Gastrocnemius medialis (tissue), 4 donors: ENCODE measurements at regions not wholly inside any gene's neighbourhood (a gene's known extent, or its start where the extent isn't known, plus 50 kb on each side); places are given as distances from the start of the nearest gene placed in this dataset.

Source experiments
- ATAC-seq, 2 donors: fragments of 150-250 bp; one replicate each; pipeline ENCODE4 v1.9.1; 2016
- DNase-seq, 2 donors: peaks; one replicate each; pipeline ENCODE4 v3.0.0-alpha.2; 2019
- H3K27ac ChIP-seq, 4 donors: fragments of 200-600 bp; sonication (generic); 1 replicate in 1 of 4; 2 replicates in 3 of 4; pipeline ENCODE4 v1.5.1; 2016 to 2018; ENCODE audit warnings: mild to moderate bottlenecking in 2 of 4, moderate library complexity in 1 of 4
- H3K27me3 ChIP-seq, 3 donors: fragments of 200-600 bp; sonication (generic) in 2 of 3; 1 replicate in 1 of 3; 2 replicates in 2 of 3; pipeline versions ENCODE4 v1.5.1 to v1.6.0; 2016 to 2019; ENCODE audit warnings: mild to moderate bottlenecking in 1 of 3, moderate library complexity in 1 of 3
- H3K36me3 ChIP-seq, 2 donors: fragments of 200-600 bp; sonication (generic) in 1 of 2; one replicate each; pipeline ENCODE4 v1.5.1; 2017 to 2018
- H3K4me1 ChIP-seq, 2 donors: fragments of 200-600 bp; sonication (generic) in 1 of 2; one replicate each; pipeline ENCODE4 v1.5.1; 2016 to 2017; ENCODE audit warnings: mild to moderate bottlenecking in 2 of 2
- H3K4me3 ChIP-seq, 4 donors: fragments of 200-600 bp; sonication (generic) in 3 of 4; 1 replicate in 1 of 4; 2 replicates in 3 of 4; pipeline ENCODE4 v1.5.1; 2016 to 2019; ENCODE audit warnings: mild to moderate bottlenecking in 2 of 4
- H3K9me3 ChIP-seq, 3 donors: fragments of 200-600 bp; sonication (generic) in 2 of 3; 1 replicate in 1 of 3; 2 replicates in 2 of 3; pipeline ENCODE4 v1.5.1; 2016 to 2019
- POLR2A ChIP-seq, 2 donors: fragments of 450-650 bp; IDR thresholded peaks; one replicate each; pipeline ENCODE4 v1.6.1; 2017; ENCODE audit warnings: antibody characterized with exemption in 2 of 2, mild to moderate bottlenecking in 2 of 2, moderate library complexity in 2 of 2
- in situ Hi-C, 4 donors: fragments of 200-750 bp; cut with MboI; loops; one replicate each; pipeline versions ENCODE4 v1.15.0 to v1.8.0; 2017; ENCODE audit warnings: low sequenced_read_pairs in 4 of 4
- intact Hi-C: fragments of 100-400 bp; cut with DNase I; formaldehyde crosslinking; loops from one replicate; pipeline ENCODE4 v1.15.1; 2023; ENCODE audit warnings: low total_unique reads
- TF ChIP-seq, protein P1 (sequence below), 5 experiments: fragments of 450-650 bp in 3 of 5; fragments of 200-600 bp in 2 of 5; sonication (generic) in 2 of 5; IDR thresholded peaks in 4 of 5; conservative IDR thresholded peaks in 1 of 5; 1 replicate in 4 of 5; 2 replicates in 1 of 5; pipeline ENCODE4 v1.5.1; 2016 to 2019; ENCODE audit warnings: antibody characterized with exemption in 5 of 5, mild to moderate bottlenecking in 3 of 5, moderate library complexity in 3 of 5

DNA sequence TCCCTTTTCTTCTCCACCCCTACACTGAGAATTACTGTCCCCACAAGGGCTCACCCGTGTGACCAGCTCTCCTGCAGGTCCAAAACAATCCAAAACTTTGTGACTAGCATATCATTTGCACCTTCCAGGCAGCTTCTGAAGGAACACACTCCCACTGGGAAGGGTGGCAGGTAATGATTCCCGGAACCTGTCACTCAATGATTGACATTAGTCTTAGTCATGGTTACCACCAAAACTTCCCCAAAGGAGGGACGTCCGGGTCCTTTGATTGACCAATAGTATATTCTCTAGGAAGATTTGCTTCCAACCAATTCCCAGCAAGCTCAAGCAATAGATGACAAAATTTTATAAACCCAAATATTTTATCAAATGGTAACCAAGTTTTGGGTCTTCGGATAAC lies 127.7 kb upstream of the MYLIP start:
- in situ Hi-C loops (no loop called here), intact Hi-C loops (no loop called here)
- DNase-seq, result no peak
- no peak for ATAC-seq
- no peak for TF ChIP-seq POLR2A (IDR thresholded peaks at IDR 0.05)
- TF ChIP-seq, protein P1, sequence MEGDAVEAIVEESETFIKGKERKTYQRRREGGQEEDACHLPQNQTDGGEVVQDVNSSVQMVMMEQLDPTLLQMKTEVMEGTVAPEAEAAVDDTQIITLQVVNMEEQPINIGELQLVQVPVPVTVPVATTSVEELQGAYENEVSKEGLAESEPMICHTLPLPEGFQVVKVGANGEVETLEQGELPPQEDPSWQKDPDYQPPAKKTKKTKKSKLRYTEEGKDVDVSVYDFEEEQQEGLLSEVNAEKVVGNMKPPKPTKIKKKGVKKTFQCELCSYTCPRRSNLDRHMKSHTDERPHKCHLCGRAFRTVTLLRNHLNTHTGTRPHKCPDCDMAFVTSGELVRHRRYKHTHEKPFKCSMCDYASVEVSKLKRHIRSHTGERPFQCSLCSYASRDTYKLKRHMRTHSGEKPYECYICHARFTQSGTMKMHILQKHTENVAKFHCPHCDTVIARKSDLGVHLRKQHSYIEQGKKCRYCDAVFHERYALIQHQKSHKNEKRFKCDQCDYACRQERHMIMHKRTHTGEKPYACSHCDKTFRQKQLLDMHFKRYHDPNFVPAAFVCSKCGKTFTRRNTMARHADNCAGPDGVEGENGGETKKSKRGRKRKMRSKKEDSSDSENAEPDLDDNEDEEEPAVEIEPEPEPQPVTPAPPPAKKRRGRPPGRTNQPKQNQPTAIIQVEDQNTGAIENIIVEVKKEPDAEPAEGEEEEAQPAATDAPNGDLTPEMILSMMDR (IDR thresholded peaks at IDR 0.05 in 4 of 5, conservative IDR thresholded peaks at IDR 0.05 in 1 of 5), result no peak
- H3K27ac ChIP-seq, result no peak overlapping the region
- H3K4me1 ChIP-seq, result peaks cover 9 to 10% of the 10 kb centered on the region in 2 donors
- H3K36me3 ChIP-seq, result no peaks in the 10 kb centered on the region
- H3K4me3 ChIP-seq, result no peak overlapping the region
- no peaks in the 10 kb centered on the region for H3K27me3 ChIP-seq
- no peaks in the 10 kb centered on the region for H3K9me3 ChIP-seq

DNA sequence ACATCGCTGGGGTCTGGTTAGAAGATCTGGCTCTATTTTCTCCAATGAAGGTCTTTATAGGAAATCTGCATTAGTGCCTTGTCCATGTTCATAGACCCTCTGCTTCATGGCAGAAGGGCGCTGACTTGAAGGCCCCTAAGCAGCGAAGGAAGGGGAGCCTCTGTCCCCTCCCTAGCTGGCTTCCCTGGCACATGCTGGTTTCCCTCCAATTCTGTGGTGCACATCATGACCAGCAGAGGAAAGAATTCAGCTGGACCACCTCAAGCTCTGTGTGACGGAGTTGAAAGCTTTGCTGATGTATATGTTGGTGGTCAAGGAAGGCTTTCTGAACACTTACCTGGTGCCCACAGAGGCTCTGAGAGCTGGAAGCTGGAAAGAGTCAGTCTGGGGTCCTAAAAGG lies 129.7 kb upstream of the MYLIP start:
- TF ChIP-seq, protein P1 (IDR thresholded peaks at IDR 0.05 in 4 of 5, conservative IDR thresholded peaks at IDR 0.05 in 1 of 5), result no peak
- TF ChIP-seq POLR2A (IDR thresholded peaks at IDR 0.05), result no peak
- in situ Hi-C loops, result loop anchor here in 1 of 4 donors (25.0 kb wide), 1 partner anchor 188 kb away; no protein-coding TSS in a partner anchor
- ATAC-seq (no peak), DNase-seq (no peak)
- Histone ChIP-seq H3K9me3 (no peaks in the 10 kb centered on the region), H3K36me3 (no peaks in the 10 kb centered on the region), H3K4me3 (no peak overlapping the region), H3K27ac (no peak overlapping the region), H3K27me3 (no peaks in the 10 kb centered on the region), H3K4me1 (peaks cover 0 to 3% of the 10 kb centered on the region in 2 donors)
- intact Hi-C loops, result no loop called here

DNA sequence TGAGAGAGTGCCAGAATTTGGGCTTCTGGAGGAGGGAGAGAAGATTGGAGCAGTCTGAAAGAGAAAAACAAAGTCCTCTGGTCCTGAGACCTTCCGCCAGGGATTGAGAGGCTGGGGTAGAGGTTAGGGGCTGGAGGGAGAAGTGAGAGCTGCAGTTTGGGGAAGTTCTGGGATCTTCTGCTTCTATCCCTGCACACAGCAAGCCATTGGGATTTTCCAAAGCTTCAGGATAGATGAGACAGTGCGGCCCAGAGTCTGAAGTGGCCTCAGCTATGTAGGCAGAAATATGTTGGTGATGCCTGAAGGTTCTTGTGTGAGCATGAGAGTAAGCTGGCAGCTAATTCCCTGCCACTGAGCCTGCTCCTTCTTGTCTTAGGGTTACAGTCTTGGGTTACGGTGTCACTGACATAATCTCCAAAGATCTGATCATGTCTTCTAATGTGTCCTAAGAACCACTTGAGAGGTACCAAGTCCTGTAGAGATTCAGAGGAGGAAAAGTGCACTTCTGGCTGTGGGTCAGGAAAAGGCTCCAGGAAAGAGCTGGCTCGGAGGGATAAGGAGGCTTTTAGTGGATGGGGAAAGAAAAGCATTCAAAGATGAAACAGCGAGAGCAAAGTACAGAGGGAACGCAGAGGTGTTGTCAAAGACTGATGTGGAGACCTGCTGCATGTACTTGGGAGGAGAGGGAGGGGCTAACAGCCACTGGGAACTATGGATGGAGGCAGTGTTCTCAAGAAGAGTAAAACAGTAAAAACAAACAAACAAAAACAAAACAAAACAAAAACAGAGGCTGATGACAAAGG lies 131.1 kb upstream of the MYLIP start:
- no peak for DNase-seq
- Histone ChIP-seq H3K36me3 (no peaks in the 10 kb centered on the region), H3K4me1 (peaks cover 0 to 3% of the 10 kb centered on the region in 2 donors), H3K4me3 (no peak overlapping the region), H3K27me3 (no peaks in the 10 kb centered on the region), H3K27ac (no peak overlapping the region), H3K9me3 (no peaks in the 10 kb centered on the region)
- intact Hi-C loops (no loop called here), in situ Hi-C loops (loop anchor here in 1 of 4 donors (25.0 kb wide), 1 partner anchor 190 kb away; no protein-coding TSS in a partner anchor)
- no peak for TF ChIP-seq POLR2A (IDR thresholded peaks at IDR 0.05)
- TF ChIP-seq, protein P1 (IDR thresholded peaks at IDR 0.05 in 4 of 5, conservative IDR thresholded peaks at IDR 0.05 in 1 of 5), result no peak
- no peak for ATAC-seq

DNA sequence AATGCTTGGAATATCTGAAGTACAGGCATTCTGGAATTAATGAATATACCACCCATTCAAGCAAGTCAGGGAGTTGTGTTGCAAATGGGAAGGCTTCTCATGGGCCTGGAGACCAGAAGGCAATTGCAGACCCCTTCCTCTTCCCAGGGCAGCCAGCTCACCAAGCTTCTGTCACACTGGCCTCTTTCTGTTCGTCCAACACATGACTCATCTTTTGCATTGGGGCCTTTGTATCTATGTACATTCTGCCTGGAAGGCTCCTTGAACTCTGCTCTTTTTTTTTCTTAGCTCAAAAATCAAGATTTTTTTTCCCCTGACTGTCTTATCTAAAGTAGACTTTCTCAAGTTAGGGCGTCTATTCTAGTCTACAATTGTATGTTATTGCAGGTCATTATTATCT lies 132.9 kb upstream of the MYLIP start:
- Histone ChIP-seq H3K4me3 (no peak overlapping the region), H3K27ac (peak overlapping the region in 3 of 4 donors; percentile 34 to 52 (median 37)), H3K9me3 (no peaks in the 10 kb centered on the region), H3K27me3 (no peaks in the 10 kb centered on the region), H3K36me3 (no peaks in the 10 kb centered on the region), H3K4me1 (peaks cover 0 to 3% of the 10 kb centered on the region in 2 donors)
- intact Hi-C loops, result no loop called here
- no peak for DNase-seq
- in situ Hi-C loops, result loop anchor here in 1 of 4 donors (25.0 kb wide), 1 partner anchor 191 kb away; no protein-coding TSS in a partner anchor
- no peak for ATAC-seq
- no peak for TF ChIP-seq POLR2A (IDR thresholded peaks at IDR 0.05)
- TF ChIP-seq, protein P1 (IDR thresholded peaks at IDR 0.05 in 4 of 5, conservative IDR thresholded peaks at IDR 0.05 in 1 of 5), result no peak
